ENCODE measurements at regions not wholly inside any gene's neighbourhood (a gene's known extent, or its start where the extent isn't known, plus 50 kb on each side); places are given as distances from the start of the nearest gene placed in this dataset.

DNA sequence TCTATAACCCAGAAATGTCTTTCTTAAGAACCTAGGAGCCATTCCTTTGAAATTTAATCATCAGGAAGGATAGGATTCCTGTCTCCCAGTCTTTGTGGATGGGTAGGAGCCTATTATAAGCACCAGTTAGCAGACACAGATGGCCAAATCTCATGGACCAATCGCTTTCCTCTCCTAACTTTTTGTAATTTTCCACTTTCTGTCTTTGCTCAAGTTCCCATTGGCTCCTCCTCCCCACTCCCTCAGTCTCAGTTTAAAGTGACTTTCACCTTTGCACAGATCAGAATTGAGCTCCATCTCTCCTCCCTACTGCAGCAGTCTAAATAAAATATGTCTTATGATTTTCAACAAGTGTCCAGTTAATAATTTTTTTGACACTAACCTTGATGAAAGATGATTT, 192.3 kb downstream of the HS3ST3A1 start:
- TF ChIP-seq, protein P1, sequence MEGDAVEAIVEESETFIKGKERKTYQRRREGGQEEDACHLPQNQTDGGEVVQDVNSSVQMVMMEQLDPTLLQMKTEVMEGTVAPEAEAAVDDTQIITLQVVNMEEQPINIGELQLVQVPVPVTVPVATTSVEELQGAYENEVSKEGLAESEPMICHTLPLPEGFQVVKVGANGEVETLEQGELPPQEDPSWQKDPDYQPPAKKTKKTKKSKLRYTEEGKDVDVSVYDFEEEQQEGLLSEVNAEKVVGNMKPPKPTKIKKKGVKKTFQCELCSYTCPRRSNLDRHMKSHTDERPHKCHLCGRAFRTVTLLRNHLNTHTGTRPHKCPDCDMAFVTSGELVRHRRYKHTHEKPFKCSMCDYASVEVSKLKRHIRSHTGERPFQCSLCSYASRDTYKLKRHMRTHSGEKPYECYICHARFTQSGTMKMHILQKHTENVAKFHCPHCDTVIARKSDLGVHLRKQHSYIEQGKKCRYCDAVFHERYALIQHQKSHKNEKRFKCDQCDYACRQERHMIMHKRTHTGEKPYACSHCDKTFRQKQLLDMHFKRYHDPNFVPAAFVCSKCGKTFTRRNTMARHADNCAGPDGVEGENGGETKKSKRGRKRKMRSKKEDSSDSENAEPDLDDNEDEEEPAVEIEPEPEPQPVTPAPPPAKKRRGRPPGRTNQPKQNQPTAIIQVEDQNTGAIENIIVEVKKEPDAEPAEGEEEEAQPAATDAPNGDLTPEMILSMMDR (conservative IDR thresholded peaks at IDR 0.05), result no peak
- peaks cover 2% of the 10 kb centered on the region; the same call in 1 of the 2 replicates for H3K4me1 ChIP-seq (ENCODE audit: insufficient read depth, low read length)
- no peaks in the 10 kb centered on the region for H3K27me3 Mint-ChIP-seq (ENCODE audit: low read depth)
- no peak overlapping the region for H2BK12ac ChIP-seq (ENCODE audit: insufficient read length, low read depth, low read length)
- H3K56ac ChIP-seq (ENCODE audit: insufficient read length, low read depth, low read length), result no peak overlapping the region
- H3K9me3 Mint-ChIP-seq, result no peaks in the 10 kb centered on the region; a peak in 1 of 5 replicates
- no peak overlapping the region for H3K18ac ChIP-seq (ENCODE audit: insufficient read length, low read depth, low read length)
- no peak overlapping the region for H2BK15ac ChIP-seq (ENCODE audit: low read depth, low read length)
- no peaks in the 10 kb centered on the region for H3K79me2 ChIP-seq (ENCODE audit: insufficient read depth, low read length)
- no peaks in the 10 kb centered on the region for H3K9me3 ChIP-seq (ENCODE audit: control insufficient read depth, low read depth, low read length)
- H3K27ac Mint-ChIP-seq, result no peak overlapping the region
- H3K4me3 Mint-ChIP-seq, result no peak overlapping the region
- no peak overlapping the region for H4K5ac ChIP-seq (ENCODE audit: insufficient read length, low read depth, low read length)
- no peaks in the 10 kb centered on the region for H3K23me2 ChIP-seq (ENCODE audit: insufficient read length, low read depth, low read length, poor library complexity, severe bottlenecking)
- H4K20me1 ChIP-seq (ENCODE audit: control insufficient read depth, insufficient read depth, insufficient read length), result no peaks in the 10 kb centered on the region
- DNase-seq, result no peak
- H3K36me3 Mint-ChIP-seq (ENCODE audit: insufficient read depth in 1 of 3, low read depth in 3 of 3), result no peaks in the 10 kb centered on the region; a peak in 1 of 7 replicates
- H3K9ac ChIP-seq (ENCODE audit: extremely low read depth, insufficient read length, low read length), result no peak overlapping the region
- no peak overlapping the region for H3K4me2 ChIP-seq (ENCODE audit: insufficient read depth, insufficient read length, low read length)
- peaks cover 10 to 11% of the 10 kb centered on the region in 2 experiments for H3K4me1 Mint-ChIP-seq
- H2AK5ac ChIP-seq (ENCODE audit: insufficient read length, low read length), result no peak overlapping the region
- no peak overlapping the region for H3K27ac ChIP-seq (ENCODE audit: insufficient read length, low read depth, low read length)
- no peak overlapping the region for H2AFZ ChIP-seq (ENCODE audit: low read length)
- WGBS (ENCODE audit: extremely low coverage, insufficient read length, low lambda C conversion rate), result no CpG with 5 or more reads among the region's 1 CpG
- no peak overlapping the region for H2BK5ac ChIP-seq (ENCODE audit: insufficient read length, low read length)
- H2BK20ac ChIP-seq (ENCODE audit: low read depth, low read length, poor library complexity, severe bottlenecking), result no peak overlapping the region
- no peak overlapping the region for H3T11ph ChIP-seq (ENCODE audit: low read length)
- no peak overlapping the region for H3K4ac ChIP-seq (ENCODE audit: low read depth, low read length)
- no peak overlapping the region for H4K8ac ChIP-seq (replicated peaks; ENCODE audit: insufficient read length, low read depth, low read length)
- H3K79me1 ChIP-seq (ENCODE audit: insufficient read depth, low read depth, low read length, poor library complexity, severe bottlenecking), result no peaks in the 10 kb centered on the region
- no peak overlapping the region for H3K14ac ChIP-seq (ENCODE audit: insufficient read depth, low read length)
- H2BK120ac ChIP-seq (ENCODE audit: low read depth, low read length, poor library complexity, severe bottlenecking), result no peak overlapping the region
- no peak overlapping the region for H4K91ac ChIP-seq (ENCODE audit: insufficient read length, low read depth, low read length)
- H3K23ac ChIP-seq (ENCODE audit: insufficient read length, low read depth, low read length), result no peak overlapping the region
- no peaks in the 10 kb centered on the region for H3K27me3 ChIP-seq (ENCODE audit: insufficient read depth, low read length)

All from H9 (cell line).